Epidermal melanocyte (primary cell): ENCODE measurements at regions not wholly inside any gene's neighbourhood (a gene's known extent, or its start where the extent isn't known, plus 50 kb on each side); places are given as distances from the start of the nearest gene placed in this dataset.
"Not testable (repeated sequence)": the region's sequence is repeated elsewhere in the genome, so short reads cannot be mapped to it uniquely, and the experiment has no call there.

Experiments
- DNase-seq: peaks from one replicate; pipeline ENCODE4 v3.0.0; 2011; ENCODE audit warnings: low spot score; ENCODE audit not compliant: insufficient read length

DNA sequence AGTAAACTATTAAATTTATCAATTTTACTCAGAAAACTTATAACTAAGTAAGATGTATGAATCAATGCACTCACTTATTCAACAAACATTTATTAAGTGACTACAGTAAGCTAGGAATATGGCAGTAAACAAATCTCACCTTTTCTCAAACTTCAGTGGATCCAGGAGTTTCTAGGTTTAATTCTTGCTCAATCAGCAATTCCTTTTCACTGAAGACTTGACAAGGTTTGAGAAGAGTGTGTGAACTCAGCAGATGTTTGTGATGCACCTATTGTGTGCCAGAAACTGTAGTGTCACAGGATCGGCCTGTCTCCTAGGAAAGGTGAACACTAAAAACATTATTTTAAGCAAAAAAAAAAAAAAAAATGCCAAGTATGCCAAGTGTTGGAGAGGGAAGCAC lies 167.8 kb downstream of the ALG10 start:
- DNase-seq, result no peak

DNA sequence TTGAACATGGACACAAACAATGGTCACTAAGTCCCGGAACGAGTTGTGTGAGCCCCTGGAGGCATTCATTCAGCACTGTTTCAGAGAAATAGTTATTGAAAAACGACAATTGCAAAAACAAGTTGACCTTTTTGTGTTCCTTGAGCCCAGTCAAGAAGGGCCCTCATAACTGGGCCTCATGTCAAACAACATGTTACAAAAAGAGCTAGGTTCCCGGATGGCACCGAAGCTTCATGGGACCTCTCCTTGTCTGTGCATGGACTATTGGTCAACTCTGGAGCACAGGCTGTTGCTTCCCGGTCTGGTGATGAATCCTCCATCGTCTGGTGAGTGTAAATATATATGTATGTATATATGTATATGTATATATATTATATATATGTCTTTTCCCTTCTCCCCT lies 176.6 kb downstream of the ALG10 start:
- DNase-seq, result no peak

DNA sequence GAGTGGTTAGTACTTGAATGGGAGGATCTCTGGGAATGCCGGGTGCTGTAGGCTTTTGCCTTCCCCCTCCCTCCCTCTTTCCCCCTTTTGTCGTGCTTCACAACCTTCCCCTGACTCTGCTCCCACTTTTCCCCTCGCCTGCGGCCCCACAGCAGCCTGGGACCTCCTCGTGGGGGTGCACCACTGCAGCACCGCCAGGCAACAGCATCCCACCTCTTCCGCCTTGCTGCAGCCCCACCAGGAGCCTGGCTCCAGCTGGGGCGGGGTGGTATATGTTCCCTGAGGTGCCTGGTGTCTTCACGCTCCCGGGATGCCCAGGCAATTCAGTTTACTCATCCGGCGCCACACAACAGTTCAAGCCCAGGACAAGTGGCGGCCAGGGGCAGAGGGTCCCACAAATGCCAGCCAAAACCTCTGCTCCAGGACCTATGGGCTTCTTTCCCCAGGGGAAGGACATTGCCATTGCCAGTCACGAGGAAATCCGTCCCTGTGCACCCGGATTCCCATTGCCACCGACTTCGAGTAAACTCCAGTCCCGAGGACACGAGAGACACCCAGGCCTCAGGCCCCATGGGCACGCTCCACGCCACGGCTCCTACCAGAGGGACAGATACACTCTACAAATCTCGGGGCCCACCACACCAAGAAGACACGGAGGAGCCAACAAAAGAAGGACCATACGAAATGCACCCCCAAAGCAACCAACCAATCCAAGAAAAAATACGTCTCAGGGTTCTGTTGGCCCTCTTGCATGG lies 181.7 kb downstream of the ALG10 start:
- DNase-seq, result no peak

DNA sequence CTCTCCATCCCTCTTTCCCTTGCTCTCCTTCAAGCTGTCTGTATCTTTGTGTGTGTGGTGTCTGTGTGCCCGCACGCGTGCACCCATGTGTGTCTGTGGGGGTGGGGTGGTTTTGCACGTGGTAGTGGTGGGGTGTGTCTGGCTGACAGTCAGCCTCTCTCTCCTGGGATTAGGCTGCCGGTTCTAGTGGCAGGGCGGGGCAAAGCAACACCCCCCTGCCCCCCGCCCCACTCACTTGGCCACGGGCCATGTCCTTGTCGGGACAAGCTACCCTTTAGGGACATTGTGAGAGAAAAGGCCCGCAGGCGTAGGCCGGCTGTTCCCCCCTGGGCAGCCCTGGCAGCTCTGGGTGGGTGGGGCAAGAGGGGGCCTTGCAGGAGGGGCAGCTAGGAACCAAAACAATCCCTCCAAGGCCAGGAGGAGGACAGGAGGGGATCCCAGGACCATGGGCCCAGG lies 182.6 kb downstream of the ALG10 start:
- no peak for DNase-seq

DNA sequence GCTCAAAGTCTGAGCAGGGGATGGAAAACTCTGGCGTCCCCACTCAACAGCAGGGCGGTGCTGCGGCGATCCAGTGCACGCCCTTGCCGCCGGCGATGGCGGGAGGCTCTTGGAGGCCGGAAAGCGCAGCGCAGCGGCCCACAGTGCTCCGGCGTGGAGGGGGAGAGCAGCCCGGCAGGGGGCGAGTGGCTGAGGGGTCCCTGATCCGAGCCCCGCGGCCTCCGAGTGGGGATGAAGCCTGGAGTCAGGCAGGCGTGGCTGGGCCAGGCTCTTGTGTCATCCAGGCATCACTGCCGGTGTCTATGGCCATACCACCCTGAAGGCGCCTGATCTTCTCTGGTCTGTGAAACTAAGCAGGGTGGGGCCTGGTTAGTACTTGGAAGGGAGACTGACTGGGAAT lies 183.1 kb downstream of the ALG10 start:
- DNase-seq, result no peak

DNA sequence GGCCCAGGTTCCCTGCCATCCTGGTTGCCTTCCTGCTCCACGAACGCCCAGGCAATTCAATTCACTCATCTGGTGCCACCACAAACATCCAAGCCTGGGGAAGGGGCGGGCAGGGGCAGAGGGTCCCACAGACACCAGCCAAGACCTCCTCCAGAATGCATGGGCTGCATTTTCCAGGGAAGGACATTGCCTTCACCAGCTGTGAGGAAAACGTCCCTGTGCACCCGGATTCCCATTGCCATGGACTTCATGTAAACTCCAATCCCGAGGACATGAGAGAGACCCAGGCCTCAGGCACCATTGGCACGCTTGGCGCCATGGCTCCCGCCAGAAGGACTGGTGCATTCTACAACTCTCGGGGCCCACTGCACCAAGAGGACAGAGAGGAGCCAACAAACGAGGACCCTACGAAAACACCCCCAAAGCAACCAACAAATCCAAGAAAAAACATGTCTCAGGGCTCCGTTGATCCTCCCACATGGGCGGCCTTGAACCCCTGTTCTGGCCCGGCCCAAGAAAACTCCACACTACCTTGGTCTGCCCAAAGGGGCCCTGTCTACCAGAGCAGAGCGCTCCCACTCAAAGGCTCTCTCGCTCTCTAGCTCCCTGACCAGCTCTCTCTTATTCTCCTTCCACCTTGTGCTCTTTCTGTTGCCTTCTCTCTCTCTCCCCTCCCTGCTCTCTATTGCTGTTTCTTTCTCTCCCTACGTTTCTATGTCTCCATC lies 183.9 kb downstream of the ALG10 start:
- DNase-seq, result no peak

DNA sequence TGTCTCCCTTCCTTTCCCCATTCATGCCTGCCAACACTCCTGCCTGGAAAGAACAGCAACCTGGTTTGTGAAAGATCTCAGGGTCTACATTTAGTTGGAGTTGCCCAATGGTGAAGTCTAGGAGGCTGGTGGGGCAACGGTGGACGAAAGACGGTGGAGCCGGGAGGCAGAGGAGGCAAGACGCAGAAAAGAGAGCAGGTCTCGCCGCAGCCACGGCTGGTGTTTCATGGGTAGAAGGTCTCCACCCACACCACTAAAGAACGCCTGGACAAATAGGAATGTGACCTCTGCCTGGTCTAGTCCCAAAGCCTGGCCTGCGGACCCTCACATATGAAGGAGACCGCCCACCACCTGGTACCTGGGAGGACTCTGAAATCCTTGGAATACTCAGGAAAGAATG lies 185.6 kb downstream of the ALG10 start:
- no peak for DNase-seq

DNA sequence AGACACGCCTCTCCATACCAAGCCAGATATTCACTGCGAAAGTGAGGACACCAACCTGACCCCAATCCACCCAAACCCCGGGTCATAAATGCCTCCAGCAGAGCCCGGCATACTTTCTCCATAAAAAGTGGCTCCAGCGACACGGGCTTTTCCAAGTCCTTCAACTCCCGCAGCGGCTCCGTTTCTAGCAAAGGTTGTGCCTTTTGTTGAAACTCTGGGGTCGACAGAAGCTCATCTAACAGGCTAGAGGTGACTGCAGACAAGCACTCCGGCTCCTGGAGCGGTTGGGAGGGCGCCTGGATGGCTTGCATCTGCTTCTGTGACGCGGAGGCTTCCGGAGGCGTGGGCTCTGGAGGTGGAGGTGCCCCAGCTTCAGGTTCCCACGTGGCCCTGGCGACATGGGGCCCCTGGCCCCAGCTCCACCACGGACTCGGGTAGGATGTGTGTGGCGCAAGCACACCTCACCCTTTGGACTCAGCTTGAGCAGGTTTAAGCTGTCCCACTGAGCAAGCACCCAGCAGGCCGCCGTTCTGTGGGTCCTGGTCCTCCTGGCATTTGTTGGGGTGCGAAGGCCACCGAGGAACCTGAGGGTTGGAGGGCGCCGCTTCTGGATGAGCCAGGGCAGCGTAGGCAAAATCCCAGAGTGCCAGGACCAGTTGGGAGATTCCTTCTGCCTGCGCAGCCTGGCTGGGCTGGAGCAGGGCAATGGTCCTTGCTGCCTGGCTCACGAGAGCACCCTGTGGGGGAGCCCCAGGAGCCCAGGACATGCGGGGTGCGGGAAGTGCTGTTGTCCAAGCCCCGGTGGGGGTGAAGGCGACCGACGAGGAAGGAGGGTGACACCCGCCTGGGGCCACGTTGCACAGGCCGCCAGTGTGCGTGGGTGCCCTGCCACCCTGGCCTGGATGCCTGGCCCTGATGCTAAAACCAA lies 186.3 kb downstream of the ALG10 start:
- DNase-seq, result no peak

DNA sequence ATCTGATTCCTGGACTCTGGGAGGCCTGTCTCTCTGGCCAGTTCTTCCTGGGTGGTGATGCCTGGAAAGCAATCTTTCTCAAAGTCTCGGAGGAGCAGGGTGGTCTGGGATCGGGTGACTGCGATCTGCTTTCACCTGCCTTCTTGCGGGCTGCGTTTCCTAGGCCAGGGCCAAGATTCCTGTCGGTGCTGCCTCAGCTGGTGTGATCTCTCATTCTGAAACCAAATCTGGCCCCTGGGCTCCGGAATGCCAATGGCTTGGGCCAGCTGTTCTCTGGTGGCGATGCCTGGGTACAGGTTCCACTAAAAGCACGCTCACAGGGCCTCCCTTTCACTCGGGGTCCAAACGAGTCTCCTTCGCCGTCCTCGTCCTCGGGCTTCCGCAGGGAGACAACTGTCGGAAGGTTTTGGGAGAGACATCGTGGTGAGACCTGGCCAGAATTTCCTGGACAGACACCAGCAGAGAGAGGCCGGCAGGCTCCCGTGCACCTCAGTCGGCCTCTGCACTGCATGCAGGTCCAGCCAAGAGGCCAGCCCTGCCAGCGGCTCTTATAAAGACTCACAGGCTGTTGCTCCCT lies 187.1 kb downstream of the ALG10 start:
- no peak for DNase-seq

DNA sequence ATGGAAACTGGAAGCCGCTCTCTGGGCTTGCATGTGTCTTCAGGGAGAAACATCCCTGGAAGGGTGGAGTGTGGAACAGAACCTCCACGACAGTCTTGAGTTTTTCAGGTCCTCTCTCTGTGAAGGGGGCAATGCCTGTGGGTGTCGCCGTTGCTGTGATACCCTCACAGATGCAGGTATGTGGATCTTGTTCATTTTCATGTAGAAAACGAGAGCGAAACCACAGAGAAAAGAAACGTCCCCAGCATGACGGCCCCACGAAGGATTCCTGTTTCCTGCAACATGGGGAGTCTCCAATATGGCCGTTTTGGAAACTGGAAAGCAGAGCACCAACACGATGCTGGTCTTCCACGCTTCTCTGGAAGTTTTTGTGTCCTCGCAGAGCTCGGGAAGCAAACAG lies 187.9 kb downstream of the ALG10 start:
- DNase-seq, result no peak

DNA sequence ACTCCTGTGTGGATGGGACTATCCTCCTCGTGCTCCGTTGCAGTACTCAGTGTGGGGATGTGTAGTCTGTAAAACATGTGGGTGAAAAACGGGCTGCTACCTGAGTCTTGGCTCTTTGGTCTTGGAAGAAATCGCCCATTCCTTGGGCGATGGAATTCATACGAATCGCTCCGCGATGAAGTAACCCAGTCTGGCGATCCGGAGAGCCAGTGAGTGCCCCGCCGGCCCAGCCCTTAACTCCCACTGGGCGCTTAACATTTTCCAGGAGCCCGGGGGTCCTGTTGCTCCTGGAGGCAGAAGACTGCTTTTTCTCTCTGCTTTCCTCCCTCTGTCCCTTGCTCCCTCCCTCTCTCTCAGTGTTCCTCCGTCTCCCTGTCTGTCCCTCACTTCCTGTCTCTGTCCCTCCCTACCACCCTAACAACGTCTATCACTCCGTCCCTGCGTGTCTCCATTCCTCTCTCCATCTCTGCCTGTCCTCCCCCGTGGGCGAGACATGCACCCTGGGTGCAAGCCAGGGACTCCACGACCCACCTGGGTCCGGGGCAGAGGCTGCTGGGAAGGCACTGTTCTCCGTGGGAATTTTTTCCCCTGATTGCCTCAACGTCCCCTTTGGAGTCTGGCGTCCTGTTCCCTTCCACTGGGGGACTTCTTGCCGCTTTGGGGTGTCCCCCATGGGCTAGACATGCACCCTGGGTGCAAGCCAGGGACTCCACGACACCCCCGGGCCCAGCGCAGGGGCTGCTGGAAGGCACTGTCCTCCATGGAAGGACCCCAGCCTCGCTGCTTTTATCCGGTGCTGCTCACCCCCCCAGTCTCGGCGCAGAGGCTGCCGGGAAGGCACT lies 188.6 kb downstream of the ALG10 start:
- no peak for DNase-seq

DNA sequence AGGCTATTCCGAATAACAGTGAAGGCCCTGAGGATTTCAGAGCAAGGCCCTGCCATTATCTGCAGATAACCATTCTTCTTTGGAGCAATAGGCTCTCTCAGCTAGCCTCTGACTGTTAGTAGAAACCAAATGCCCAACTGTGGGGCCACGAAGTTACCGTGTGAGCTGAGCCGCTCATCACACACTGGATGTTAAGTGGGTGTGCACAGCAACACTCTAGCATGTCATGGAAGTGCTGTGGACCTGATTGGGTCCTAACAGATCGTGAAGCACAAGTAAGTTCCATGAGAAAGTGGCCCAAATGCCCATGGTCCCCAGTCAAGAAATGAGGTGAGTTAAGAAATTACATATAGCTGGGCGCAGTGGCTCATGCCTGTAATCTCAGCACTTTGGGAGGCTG lies 190.4 kb downstream of the ALG10 start:
- no peak for DNase-seq

DNA sequence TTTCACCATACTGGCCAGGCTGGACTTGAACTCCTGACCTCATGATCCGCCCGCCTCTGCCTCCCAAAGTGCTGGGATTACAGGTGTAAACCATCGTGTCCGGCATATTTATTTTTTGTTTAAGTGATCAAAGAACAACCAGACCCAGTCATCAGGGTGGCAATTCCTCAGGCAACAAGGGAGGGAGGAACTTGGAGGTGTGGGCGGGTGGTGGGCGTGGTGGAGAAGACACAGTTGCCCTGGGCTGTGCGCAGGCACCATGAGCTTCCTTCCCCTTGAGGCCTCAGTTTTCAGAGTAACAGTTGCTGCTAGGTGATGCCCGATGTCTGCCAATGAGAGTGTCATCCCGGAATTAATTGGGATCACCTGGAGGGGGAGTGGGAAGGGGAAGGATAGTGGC lies 191.7 kb downstream of the ALG10 start:
- DNase-seq, result no peak

DNA sequence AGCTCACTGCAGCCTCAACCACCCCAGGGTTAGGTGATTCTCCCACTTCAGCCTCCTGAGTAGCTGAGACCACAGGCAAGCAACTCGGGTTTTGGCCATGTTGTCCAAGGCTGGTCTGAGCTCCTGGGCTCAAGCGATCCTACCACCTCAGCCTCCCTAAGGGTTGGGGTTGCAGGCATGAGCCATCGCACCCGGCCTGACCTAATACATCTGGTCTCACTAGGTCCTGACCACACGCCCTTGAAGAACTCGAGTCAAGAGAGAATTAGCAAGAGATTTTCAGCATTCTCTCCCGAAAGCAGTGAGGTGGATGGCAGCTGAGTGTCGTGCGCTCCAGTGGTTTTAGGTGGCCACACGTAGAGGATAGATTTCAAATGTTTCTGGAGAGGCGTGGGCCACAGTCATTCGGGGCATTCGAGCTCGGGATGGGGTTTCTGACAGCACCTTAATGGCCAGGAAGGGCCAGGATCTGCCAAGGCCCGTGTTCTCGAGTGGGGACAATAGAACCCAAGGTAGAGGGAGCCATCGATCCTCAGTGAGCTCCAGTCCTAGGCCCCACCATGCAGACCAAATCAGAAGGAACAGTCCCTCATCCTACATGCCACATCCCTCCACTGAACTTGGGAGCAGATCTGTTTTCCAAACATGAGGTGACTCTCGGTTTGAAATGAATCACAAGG lies 193.1 kb downstream of the ALG10 start:
- DNase-seq, result no peak

DNA sequence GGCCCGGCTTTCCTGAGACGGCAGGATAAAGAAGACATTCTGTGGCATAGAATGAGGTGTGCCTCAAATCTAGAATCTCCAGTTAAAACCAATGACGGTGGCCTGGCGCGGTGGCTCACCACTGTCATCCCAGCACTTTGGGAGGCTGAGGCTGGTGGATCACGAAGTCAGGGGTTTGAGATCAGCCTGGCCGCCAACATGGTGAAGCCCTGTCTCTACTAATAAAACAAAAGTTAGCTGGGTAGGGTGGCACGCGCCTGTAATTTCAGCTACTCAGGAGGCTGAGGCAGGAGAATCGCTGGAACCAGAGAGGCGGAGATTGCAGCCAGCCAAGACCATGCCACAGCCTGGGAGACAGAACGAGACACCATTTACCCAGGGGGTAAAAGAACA lies 193.6 kb downstream of the ALG10 start:
- DNase-seq, result no peak

DNA sequence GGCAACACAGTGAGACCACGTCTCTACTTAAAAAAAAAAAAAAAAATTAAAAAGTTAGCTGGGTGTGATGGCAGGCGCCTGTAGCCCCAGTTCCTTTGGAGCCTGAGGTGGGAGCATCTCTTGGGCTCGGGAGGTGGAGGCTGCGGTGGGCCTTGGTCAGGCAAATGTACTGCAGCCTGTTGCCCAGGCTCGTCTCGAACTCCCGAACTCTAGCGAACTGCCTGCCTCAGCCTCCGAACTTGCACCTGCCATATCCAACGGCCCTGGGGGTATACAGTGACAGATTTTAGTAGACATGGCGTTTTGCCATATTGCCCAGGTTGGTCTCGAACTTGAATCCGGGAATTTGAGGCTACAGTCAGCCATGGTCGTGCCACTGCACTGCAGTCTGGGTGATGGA lies 195.4 kb downstream of the ALG10 start:
- no peak for DNase-seq

DNA sequence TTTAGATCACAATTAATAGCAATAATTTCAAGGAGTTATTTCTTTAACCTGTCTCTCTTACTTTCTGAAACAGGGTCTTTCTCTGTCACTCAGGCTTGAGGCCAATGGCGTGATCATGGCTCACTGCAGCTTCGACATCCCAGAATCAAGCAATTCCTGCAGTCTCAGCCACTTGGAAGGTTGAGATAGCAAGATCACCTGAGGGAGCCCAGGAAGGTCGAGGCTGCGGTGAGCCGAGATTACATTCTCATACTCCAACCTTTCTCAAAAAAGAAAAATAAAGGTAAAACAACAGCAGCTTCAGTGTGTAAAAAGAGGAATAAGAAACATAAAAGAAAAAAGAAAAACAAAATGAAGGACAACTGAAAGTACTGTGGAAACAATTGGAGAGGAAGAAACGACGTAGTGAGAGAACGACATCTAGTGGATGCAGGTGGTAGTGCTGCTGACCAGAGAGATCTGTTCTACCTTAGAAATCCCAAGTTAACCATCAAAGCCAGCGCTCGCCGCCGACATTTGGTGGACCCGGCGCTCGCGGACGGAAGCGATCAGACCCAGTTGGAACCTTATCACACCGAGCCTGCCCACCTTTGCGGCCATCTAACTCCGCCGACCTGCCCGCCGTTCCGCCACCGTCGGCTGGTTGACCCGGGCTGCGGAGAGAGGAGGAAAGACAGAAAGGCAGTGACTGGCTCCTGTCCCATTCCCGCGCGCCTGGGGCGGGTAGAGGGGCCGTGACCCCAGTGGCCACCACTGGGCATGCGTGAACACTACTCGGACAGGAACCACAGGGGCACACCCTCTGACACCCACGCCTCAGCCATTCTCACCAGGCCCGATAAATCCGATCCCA lies 196.1 kb downstream of the ALG10 start:
- peak; percentile 49 for DNase-seq

DNA sequence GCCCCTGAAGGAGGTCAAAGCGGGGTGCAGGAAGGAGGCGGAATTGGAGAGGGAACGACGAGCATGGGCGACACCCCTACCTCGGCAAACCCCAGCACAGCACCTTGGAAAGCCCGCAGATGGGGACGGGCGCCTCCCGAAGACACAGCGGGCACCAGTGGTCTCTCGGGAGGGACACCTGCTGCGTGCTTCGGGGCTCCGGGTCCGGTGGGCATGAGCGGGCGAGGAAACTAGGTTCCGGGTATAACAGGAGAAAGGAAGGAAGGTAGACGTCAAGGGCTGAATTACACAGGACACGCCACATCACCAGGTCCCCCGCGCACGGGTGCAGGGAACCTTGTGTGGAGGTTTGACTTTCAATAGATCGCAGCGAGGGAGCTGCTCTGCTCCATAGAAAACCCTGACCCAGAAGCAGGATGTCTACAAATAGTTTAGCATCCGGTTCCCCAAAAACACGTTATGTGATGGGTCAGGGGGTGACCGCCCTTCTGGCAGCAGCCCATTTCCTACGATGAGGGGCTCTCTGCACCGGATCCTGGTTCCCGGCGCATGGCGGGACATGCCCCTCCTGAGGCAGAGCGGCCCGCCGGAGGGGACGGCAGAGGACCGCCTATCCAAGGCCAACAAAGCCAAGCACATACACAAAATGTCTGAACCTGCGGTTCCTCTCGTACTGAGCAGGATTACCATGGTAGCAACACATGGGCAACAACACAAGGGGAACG lies 196.9 kb downstream of the ALG10 start:
- no peak for DNase-seq

DNA sequence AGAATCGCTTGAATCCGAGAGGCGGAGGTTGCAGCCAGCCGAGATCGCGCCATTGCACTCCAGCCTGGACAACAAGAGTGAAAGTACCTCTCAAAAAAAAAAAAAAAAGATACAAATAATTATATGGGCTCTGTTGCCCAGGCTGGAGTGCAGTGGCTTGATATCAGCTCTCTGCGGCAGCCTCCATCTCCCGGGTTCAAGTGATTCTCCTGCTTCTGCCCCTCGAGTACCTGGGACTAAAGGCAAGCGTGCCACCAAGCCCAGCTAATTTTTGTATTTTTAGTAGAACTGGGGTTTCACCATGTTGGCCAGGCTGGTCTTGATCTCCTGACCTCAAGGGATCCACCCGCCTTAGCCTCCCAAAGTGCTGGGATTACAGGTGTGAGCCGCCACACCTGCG lies 197.8 kb downstream of the ALG10 start:
- DNase-seq, result not testable (repeated sequence)
